OCI-LY3 (cell line): ENCODE measurements at regions not wholly inside any gene's neighbourhood (a gene's known extent, or its start where the extent isn't known, plus 50 kb on each side); places are given as distances from the start of the nearest gene placed in this dataset.
A peak's percentile ranks its signal among the peaks of the same experiment; 100 is the strongest.

Experiments
- H2AFZ ChIP-seq: fragments of 200-600, 300-600 bp; shearing (Covaris generic); 2 replicates; pipeline ENCODE4 v1.6.0; 2014; ENCODE audit warnings: antibody characterized with exemption, low read depth, low read length
- H3K27ac ChIP-seq: fragments of 200-600, 300-600 bp; sonication (generic); 2 replicates; pipeline ENCODE4 v1.5.1; 2014; ENCODE audit warnings: mild to moderate bottlenecking, low read length, moderate library complexity, mixed read lengths
- H3K27me3 ChIP-seq: fragments of 200-600, 300-600 bp; sonication (generic); 2 replicates; pipeline ENCODE4 v1.6.1; 2014; ENCODE audit warnings: low read depth, low read length, mixed read lengths
- H3K36me3 ChIP-seq: fragments of 200-600, 300-600 bp; sonication (generic); replicated peaks from 2 replicates; pipeline ENCODE3; 2014; ENCODE audit warnings: low read depth, low read length, mixed read lengths
- H3K4me1 ChIP-seq: fragments of 300-600, 200-600 bp; sonication (generic); 2 replicates; pipeline ENCODE4 v1.6.1; 2014; ENCODE audit warnings: low read length, mixed read lengths
- H3K4me2 ChIP-seq: fragments of 200-600, 300-600 bp; sonication (generic); 2 replicates; pipeline ENCODE4 v1.6.1; 2014; ENCODE audit warnings: low read length, mixed read lengths
- H3K4me3 ChIP-seq: fragments of 300-600, 200-600 bp; sonication (generic); 2 replicates; pipeline ENCODE4 v1.5.1; 2014; ENCODE audit warnings: antibody characterized with exemption, mild to moderate bottlenecking, low read length, moderate library complexity
- H3K79me2 ChIP-seq: fragments of 300-600, 200-600 bp; shearing (Covaris generic); 2 replicates; pipeline ENCODE4 v1.6.1; 2014; ENCODE audit warnings: mild to moderate bottlenecking, low read length, mixed read lengths
- H3K9ac ChIP-seq: fragments of 300-600, 200-600 bp; shearing (Covaris generic); 2 replicates; pipeline ENCODE4 v1.6.0; 2014; ENCODE audit warnings: mild to moderate bottlenecking, low read length, moderate library complexity
- H3K9me3 ChIP-seq: fragments of 200-600, 300-600 bp; shearing (Covaris generic); 2 replicates; pipeline ENCODE4 v1.6.1; 2014; ENCODE audit warnings: low read length, mixed read lengths; ENCODE audit not compliant: insufficient read depth
- H4K20me1 ChIP-seq: fragments of 200-600, 300-600 bp; sonication (generic); 2 replicates; pipeline ENCODE4 v1.6.1; 2016; ENCODE audit warnings: low read length, mixed read lengths; ENCODE audit not compliant: insufficient read depth
- EZH2phosphoT487 ChIP-seq: fragments of 200-600 bp; shearing (Covaris generic); IDR thresholded peaks from 2 replicates; pipeline ENCODE4 v1.6.1; 2018; ENCODE audit warnings: antibody characterized with exemption, mixed run types, low read depth
- TF ChIP-seq, protein P1 (sequence below): fragments of 200-600, 300-600 bp; sonication (generic); IDR thresholded peaks from 2 replicates; pipeline ENCODE4 v1.5.1; 2014; ENCODE audit warnings: antibody characterized with exemption, low read length, low read depth

DNA sequence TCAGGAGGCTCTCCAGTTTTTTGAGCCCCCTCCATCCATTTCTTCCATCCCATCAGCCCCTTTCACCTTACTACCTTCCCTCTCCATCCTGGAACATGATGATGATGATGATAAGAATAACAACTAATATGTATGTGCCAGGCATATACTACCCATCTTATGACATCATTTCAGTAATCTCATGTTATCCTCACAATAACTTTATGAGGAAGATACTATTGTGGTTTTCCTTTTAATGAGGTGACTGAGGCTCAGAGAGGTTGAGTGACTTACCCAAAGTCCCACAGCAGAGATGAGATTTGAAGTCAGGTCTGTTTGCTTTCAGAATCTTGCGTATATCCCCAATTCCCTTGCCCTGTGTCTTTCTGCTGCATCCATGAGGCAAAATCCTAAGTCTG, 55.1 kb downstream of the RTL9 start:
- Histone ChIP-seq H2AFZ (no peak overlapping the region), H3K36me3 (no peaks in the 10 kb centered on the region), H3K4me1 (peaks cover 30% of the 10 kb centered on the region), H3K79me2 (no peaks in the 10 kb centered on the region), H3K9me3 (no peaks in the 10 kb centered on the region), H3K4me3 (no peak overlapping the region), H4K20me1 (no peaks in the 10 kb centered on the region), H3K27me3 (peaks cover 5% of the 10 kb centered on the region; the same call in 1 of the 2 replicates), H3K27ac (no peak overlapping the region), H3K9ac (no peak overlapping the region), H3K4me2 (peak overlapping the region; percentile 58)
- TF ChIP-seq, protein P1, sequence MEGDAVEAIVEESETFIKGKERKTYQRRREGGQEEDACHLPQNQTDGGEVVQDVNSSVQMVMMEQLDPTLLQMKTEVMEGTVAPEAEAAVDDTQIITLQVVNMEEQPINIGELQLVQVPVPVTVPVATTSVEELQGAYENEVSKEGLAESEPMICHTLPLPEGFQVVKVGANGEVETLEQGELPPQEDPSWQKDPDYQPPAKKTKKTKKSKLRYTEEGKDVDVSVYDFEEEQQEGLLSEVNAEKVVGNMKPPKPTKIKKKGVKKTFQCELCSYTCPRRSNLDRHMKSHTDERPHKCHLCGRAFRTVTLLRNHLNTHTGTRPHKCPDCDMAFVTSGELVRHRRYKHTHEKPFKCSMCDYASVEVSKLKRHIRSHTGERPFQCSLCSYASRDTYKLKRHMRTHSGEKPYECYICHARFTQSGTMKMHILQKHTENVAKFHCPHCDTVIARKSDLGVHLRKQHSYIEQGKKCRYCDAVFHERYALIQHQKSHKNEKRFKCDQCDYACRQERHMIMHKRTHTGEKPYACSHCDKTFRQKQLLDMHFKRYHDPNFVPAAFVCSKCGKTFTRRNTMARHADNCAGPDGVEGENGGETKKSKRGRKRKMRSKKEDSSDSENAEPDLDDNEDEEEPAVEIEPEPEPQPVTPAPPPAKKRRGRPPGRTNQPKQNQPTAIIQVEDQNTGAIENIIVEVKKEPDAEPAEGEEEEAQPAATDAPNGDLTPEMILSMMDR, result no peak
- TF ChIP-seq EZH2phosphoT487, result no peak

DNA sequence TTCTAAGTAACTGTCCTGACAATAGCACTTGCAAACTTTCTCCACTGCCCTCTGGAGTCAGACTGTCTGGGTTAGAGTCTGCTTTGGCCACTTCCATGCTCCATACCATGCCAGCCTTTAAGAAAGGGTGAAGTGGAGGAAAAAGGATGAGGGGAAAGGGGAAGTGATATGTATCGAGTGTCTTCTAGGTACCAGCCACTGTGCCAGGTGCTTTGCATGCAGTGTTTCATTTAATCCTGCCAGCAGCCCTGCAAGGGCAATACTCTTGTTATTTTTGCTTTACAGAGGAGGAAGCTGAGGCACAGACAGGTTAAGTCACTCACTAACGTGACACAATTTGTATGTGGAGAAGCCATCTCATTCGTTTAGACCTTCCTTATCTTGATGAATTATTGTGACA, 55.6 kb downstream of the RTL9 start:
- no peak overlapping the region for H2AFZ ChIP-seq
- peaks cover 33% of the 10 kb centered on the region for H3K4me1 ChIP-seq
- H3K27ac ChIP-seq, result peak overlapping the region; percentile 57
- H3K9ac ChIP-seq, result no peak overlapping the region
- H3K36me3 ChIP-seq, result no peaks in the 10 kb centered on the region
- peaks cover 5% of the 10 kb centered on the region; the same call in 1 of the 2 replicates for H3K27me3 ChIP-seq
- peak overlapping the region; percentile 58 for H3K4me2 ChIP-seq
- TF ChIP-seq, protein P1, result no peak
- no peak for TF ChIP-seq EZH2phosphoT487
- H4K20me1 ChIP-seq, result no peaks in the 10 kb centered on the region
- no peaks in the 10 kb centered on the region for H3K9me3 ChIP-seq
- H3K79me2 ChIP-seq, result no peaks in the 10 kb centered on the region
- peak overlapping the region; percentile 20 for H3K4me3 ChIP-seq

DNA sequence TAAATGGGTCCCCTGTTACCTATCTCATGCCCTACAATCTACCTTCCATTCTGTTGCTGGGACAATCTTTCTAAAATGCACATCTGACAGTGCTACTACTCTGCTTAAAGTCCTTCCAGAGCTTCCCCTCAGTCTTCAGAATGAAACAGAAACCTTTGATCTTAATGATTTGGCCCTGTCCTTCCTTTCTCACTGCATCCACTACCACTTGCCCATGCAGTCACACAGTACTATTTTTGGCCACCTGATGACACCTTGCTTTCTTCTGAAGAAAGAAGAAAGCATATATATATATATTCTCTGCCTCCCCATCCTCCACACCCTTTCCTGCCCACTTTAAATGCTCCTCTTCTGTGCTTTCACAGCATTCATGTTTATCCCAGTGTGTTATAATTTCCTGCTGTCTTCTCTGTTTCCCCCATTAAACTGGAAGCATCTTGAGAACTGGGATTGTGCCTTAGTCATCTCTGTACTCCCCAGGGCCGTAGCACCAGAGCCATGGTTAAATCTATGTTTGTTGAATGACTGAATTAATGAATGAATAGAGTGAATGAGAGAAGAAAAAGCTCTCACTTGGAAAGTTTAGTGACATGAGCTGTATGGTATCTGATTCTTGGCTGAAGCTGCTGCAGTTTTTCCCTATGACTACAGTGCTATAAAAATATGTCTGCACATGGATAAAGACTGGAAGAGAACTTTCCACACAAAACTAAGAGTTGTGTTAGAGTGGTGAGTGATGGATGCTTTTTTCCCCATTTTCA, 56.2 kb downstream of the RTL9 start:
- Histone ChIP-seq H3K9ac (no peak overlapping the region), H3K4me2 (peak overlapping the region; percentile 58)

DNA sequence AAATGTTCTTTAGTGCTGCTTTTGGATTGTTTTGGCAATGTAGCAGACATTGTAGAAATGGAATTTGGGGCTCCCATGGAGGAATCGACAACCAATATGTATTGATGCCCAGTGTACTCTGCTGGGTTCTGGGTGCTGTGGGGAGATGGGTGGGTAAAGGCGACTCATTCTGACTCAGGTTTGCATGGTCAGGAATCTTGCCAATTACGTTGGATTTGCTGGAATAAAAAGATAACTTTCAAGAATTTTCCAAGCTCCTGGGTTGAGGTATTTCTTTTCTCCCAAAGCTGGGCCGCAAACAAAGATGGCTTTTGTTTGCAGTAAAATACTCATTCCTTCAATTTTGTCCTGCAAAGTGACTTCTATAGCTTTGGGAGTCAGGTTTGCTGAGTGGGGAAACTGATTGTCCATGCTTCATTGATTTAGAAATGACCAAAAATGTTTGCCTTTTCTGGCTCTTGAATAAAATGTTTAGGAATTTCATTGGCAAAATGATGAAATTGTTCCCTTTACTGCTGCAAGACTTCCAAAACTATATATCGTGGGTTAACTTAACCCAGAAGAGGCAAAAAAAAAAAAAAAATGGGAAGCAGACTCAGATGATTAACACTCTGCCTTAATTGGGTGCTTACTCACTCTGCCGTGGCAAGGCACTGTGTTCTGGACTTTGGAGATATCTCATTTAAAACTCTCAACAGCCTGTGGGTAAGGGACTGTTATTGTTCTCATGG, 57.0 kb downstream of the RTL9 start:
- H4K20me1 ChIP-seq, result no peaks in the 10 kb centered on the region
- no peak overlapping the region for H3K27ac ChIP-seq
- TF ChIP-seq, protein P1, result no peak
- no peak for TF ChIP-seq EZH2phosphoT487
- H3K36me3 ChIP-seq, result no peaks in the 10 kb centered on the region
- H3K27me3 ChIP-seq, result 0 out of 2 replicates have a peak, but pooled peaks cover 5% of the 10 kb centered on the region
- H3K9ac ChIP-seq, result no peak overlapping the region
- no peaks in the 10 kb centered on the region for H3K79me2 ChIP-seq
- H2AFZ ChIP-seq, result no peak overlapping the region
- no peak overlapping the region for H3K4me3 ChIP-seq
- H3K4me1 ChIP-seq, result peaks cover 33% of the 10 kb centered on the region
- peak overlapping the region; percentile 58 for H3K4me2 ChIP-seq
- no peaks in the 10 kb centered on the region for H3K9me3 ChIP-seq

More for the DNA sequence above, 56.2 kb downstream of the RTL9 start:
- Histone ChIP-seq H2AFZ (no peak overlapping the region), H3K27ac (peak overlapping the region; percentile 57), H3K36me3 (no peaks in the 10 kb centered on the region), H4K20me1 (no peaks in the 10 kb centered on the region), H3K79me2 (no peaks in the 10 kb centered on the region), H3K27me3 (peaks cover 5% of the 10 kb centered on the region; the same call in 1 of the 2 replicates), H3K4me3 (peak overlapping the region; percentile 27), H3K9me3 (no peaks in the 10 kb centered on the region), H3K4me1 (peaks cover 33% of the 10 kb centered on the region)
- no peak for TF ChIP-seq EZH2phosphoT487
- TF ChIP-seq, protein P1, result no peak
